IPS DF 19.7 (cell line): ENCODE measurements at regions not wholly inside any gene's neighbourhood (a gene's known extent, or its start where the extent isn't known, plus 50 kb on each side); places are given as distances from the start of the nearest gene placed in this dataset.
"Not testable (repeated sequence)": the region's sequence is repeated elsewhere in the genome, so short reads cannot be mapped to it uniquely, and the experiment has no call there.

Experiments
- DNase-seq: peaks from one replicate; pipeline ENCODE4 v3.0.0-alpha.2; 2013; ENCODE audit warnings: low read depth, low spot score

- no peak for DNase-seq
Observed at GRCh38 chr3:16768956-16769355, 115.8 kb upstream of the PLCL2 start.

GRCh38 chr3:16769525-16769924 lies 115.2 kb upstream of the PLCL2 start:
- DNase-seq: no peak

DNA sequence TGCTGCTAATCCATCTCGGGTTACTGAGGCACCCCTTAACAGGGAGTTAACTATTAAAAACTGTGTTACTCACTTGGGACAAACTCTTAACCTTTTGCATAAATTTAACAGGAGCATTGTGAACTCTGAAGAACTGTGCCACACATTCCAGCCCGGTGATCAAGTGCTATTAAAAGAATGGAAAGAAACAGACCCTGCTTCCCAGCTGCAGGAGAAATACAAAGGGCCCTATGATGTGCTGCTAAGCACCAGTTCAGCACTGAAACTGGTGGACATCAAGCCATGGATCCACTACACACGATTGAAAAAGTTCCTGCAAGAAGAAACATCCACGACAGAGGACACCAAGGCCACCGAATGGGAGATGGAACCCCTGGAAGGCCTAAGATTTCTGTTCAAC lies 114.7 kb upstream of the PLCL2 start:
- no peak for DNase-seq

GRCh38 chr3:16770792-16771191 lies 114.0 kb upstream of the PLCL2 start:
- DNase-seq: no peak

DNA sequence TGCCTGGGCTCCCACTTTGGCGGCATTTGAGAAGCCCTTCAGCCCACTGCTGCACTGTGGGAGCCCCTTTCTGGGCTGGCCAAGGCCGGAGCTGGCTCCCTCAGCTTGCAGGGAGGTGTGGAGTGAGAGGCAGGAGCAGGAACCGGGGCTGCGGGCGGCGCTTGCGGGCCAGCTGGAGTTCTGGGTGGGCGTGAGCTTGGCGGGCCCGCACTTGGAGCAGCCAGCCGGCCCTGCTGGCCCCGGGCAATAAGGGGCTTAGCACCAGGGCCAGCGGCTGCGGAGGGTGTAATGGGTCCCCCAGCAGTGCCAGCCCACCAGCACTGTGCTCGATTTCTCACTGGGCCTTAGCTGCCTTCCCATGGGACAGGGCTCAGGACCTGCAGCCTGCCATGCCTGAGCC lies 111.2 kb upstream of the PLCL2 start:
- not testable (repeated sequence) for DNase-seq

DNA sequence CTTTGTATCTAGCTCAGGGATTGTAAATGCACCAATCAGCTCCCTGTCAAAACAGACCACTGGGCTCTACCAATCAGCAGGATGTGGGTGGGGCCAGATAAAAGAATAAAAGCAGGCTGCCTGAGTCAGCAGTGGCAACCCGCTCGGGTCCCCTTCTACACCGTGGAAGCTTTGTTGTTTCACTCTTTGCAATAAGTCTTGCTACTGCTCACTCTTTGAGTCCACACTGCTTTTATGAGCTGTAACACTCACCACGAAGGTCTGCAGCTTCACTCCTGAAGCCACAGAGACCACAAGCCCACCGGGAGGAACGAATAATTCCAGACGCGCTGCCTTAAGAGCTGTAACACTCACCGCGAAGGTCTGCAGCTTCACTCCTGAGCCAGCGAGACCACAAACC lies 110.2 kb upstream of the PLCL2 start:
- DNase-seq: not testable (repeated sequence)

DNA sequence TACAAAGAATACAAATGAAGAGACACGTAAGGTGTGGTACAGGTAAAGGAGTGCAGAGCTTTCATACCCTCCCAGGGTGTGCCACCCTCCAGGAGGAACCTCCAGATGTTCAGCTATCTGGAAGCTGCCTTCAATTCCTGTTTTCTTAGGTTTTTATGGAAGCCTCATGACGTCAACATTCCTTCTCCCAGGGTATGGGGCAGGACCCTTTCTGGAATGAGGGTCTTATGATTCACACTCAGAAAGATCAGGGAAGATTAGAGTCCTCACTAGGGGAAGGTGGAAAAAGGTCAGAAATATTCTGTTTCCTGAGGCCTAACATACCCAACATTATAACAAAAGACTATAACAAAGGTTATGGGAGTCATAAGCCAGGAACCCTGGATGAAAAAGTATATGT lies 99.8 kb upstream of the PLCL2 start:
- no peak for DNase-seq

- no peak for DNase-seq
Observed at GRCh38 chr3:16785465-16785864, 99.3 kb upstream of the PLCL2 start.

- no peak for DNase-seq
Observed at GRCh38 chr3:16788440-16789056, 96.2 kb upstream of the PLCL2 start.

GRCh38 chr3:16789344-16790120 lies 95.2 kb upstream of the PLCL2 start:
- peak; percentile 48 for DNase-seq

- no peak for DNase-seq
Observed at GRCh38 chr3:16790432-16791400, 94.0 kb upstream of the PLCL2 start.

DNA sequence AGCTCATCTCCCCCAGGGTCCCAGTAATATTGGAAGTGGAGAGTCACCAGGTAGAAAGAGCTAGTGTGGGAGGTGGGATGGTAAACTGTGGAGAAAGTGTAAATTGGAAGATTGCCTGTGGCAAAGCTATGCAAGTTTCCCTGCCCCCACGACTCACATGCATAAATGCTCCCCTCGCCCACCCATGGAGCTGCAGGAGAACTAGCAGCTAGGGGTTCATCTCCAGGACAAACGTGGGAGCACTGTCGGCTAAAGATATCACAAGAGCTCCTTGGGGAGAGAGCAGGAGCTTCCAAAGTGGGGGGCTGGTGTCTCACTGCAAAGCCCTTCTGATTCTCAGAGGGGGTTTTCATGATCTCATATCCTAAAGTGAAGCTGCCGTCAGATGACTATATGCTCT lies 91.4 kb upstream of the PLCL2 start:
- no peak for DNase-seq

- no peak for DNase-seq
Observed at GRCh38 chr3:16794257-16794656, 90.5 kb upstream of the PLCL2 start.

DNA sequence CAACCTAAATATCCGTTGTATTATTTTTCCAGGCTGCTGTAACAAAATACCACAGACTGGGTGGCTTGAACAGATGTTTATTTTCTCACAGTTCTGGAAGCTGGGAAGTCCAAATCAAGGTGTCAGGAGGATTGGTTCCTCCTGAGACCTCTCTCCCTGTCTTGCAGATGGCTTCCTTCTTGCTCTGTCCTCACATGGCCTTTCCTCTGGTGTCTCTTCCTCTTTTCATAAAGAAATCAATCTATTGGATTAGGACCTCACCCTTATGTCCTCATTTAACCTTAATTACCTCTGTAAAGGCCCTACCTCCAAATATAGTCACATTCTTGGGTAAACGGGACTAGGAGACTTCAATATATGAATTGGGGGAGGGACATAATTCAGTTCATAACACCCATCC lies 89.2 kb upstream of the PLCL2 start:
- DNase-seq: no peak

- no peak for DNase-seq
Observed at GRCh38 chr3:16797831-16798230, 86.9 kb upstream of the PLCL2 start.

GRCh38 chr3:16798738-16799137 lies 86.0 kb upstream of the PLCL2 start:
- no peak for DNase-seq

DNA sequence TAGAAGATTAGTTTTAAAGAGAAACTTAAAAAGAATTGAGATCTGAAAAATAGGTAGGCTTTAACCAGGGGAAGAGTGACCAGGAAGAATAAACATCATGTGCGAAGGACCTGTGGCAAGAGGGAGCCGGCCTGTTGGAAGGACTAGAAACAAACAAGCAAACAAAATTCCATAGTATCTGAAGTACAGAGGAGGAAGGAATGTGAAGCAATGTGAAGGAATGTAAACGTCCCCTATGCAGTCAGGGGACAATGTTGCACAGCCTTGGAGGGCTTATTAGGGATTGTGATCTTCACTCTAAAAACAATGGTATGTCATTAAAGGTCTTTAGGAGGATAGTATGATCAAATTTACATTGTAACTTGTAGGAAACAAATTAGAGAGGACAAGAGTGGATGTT lies 84.4 kb upstream of the PLCL2 start:
- no peak for DNase-seq

GRCh38 chr3:16801223-16801622 lies 83.5 kb upstream of the PLCL2 start:
- no peak for DNase-seq

DNA sequence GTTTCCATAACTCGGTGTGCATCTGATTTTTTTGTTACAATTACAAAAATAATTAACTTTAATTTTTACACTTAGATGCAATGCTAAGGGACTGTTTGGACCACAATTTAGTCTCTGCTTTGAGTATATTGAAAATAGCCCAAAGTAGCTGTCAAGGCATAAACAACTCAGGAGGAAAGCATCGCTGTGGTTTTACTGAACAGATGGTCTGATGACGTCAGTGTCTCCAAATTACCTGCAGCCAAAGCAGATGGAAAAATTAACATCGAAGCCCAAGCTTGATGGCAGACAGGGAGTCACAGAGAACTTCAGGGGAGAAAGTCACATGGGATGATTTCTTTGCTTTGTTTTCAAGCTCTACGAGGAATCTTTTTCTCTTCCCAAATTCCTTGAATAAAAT lies 83.1 kb upstream of the PLCL2 start:
- no peak for DNase-seq

GRCh38 chr3:16802389-16802788 lies 82.4 kb upstream of the PLCL2 start:
- no peak for DNase-seq

DNA sequence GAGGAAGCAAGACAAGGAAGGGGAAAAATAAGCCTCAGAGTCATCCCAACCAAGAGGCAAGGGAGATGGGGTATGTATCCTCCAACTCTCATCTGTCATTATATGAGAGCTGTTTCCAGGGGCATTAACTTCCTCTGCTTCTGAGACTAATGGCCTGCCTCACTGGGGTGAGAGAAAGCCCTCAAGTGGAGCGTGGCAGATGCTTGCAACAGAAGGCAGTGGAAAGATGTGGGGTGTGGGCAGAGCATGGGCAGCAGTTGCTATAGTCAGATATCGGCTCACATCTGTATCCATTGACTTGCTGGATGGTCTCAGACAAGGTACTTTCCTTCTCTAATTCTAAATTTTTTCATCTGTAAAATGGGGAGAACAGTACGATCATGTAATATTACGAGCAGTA lies 81.7 kb upstream of the PLCL2 start:
- no peak for DNase-seq

DNA sequence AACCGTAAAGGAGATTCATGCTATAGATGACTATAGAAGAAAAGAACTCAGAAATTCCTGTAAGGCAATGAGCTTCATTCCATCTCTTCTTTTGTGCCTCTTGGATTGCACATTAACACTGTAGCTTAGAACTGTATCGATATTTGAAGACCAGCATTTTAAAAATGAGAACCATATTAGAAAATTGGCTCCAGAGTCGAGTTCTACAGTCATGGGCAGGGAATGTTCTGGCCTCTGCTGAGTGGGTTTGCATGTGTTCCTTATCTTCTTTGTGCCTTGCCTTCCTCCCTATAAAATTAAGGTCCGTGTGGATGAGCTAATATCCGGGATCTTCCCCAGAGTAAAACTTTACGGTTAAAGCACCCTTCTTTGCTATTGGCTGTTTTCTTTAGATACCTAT lies 77.4 kb upstream of the PLCL2 start:
- no peak for DNase-seq
